NT2/D1 (cell line): ENCODE measurements at regions not wholly inside any gene's neighbourhood (a gene's known extent, or its start where the extent isn't known, plus 50 kb on each side); places are given as distances from the start of the nearest gene placed in this dataset.

Source experiments
- SUZ12 ChIP-seq: IDR thresholded peaks from 2 replicates; pipeline ENCODE4 v1.6.1; 2011; ENCODE audit not compliant: insufficient read length, insufficient read depth; ENCODE audit errors: extremely low read depth
- YY1 ChIP-seq: IDR thresholded peaks from 2 replicates; pipeline ENCODE4 v1.6.1; 2011; ENCODE audit not compliant: insufficient read length, insufficient read depth
- ZNF274 ChIP-seq: IDR thresholded peaks from 2 replicates; pipeline ENCODE4 v1.6.1; 2011; ENCODE audit warnings: mild to moderate bottlenecking, low read depth, low read length

GRCh38 chr17:68777243-68777855 is 176.2 kb upstream of the FAM20A start:
- TF ChIP-seq YY1 = no peak
- TF ChIP-seq ZNF274 = no peak
- TF ChIP-seq SUZ12 = no peak
